Thoracic aorta (tissue), 2 donors: ENCODE measurements at regions not wholly inside any gene's neighbourhood (a gene's known extent, or its start where the extent isn't known, plus 50 kb on each side); places are given as distances from the start of the nearest gene placed in this dataset.
A peak's percentile ranks its signal among the peaks of the same experiment; 100 is the strongest.
"Not testable (repeated sequence)": the region's sequence is repeated elsewhere in the genome, so short reads cannot be mapped to it uniquely, and the experiment has no call there.

Source experiments
- ATAC-seq: fragments of 150-250 bp; one replicate; pipeline ENCODE4 v1.8.0; 2017; ENCODE audit warnings: low read depth; ENCODE audit not compliant: insufficient number of reproducible peaks, low FRiP score
- DNase-seq: peaks from one replicate; pipeline ENCODE4 v3.0.0-alpha.2; 2020; ENCODE audit warnings: low spot score
- H3K27ac ChIP-seq, 2 donors: fragments of 200-600 bp; sonication (generic); 1 replicate in 1 of 2; 2 replicates in 1 of 2; pipeline ENCODE4 v1.5.1; 2016; ENCODE audit warnings: mild to moderate bottlenecking in 2 of 2, moderate library complexity in 2 of 2
- H3K27me3 ChIP-seq: fragments of 200-600 bp; sonication (generic); replicated peaks from 2 replicates; pipeline ENCODE4 v1.6.0; 2016; ENCODE audit warnings: mild to moderate bottlenecking; ENCODE audit not compliant: insufficient read depth
- H3K36me3 ChIP-seq: fragments of 200-600 bp; sonication (generic); one replicate; pipeline ENCODE4 v1.5.1; 2016
- H3K4me1 ChIP-seq, 2 donors: fragments of 200-600 bp; sonication (generic); 1 replicate in 1 of 2; 2 replicates in 1 of 2; pipeline versions ENCODE4 v1.5.1 to v1.6.0; 2016; ENCODE audit warnings: low read depth in 2 of 2, mild to moderate bottlenecking in 1 of 2; ENCODE audit not compliant: control insufficient read depth in 1 of 2
- H3K4me3 ChIP-seq: fragments of 200-600 bp; sonication (generic); 2 replicates; pipeline ENCODE4 v1.5.1; 2016; ENCODE audit warnings: mild to moderate bottlenecking
- H3K9me3 ChIP-seq: fragments of 200-600 bp; sonication (generic); 2 replicates; pipeline ENCODE4 v1.5.1; 2016
- CTCF ChIP-seq: fragments of 200-600 bp; sonication (generic); IDR thresholded peaks from one replicate; pipeline ENCODE4 v1.5.1; 2019; ENCODE audit warnings: antibody characterized with exemption

- Histone ChIP-seq H3K27me3 (no peaks in the 10 kb centered on the region), H3K4me3 (no peak overlapping the region), H3K27ac (no peak overlapping the region), H3K9me3 (no peaks in the 10 kb centered on the region), H3K36me3 (no peaks in the 10 kb centered on the region), H3K4me1 (peaks cover 17 to 59% of the 10 kb centered on the region in 2 donors)
- ATAC-seq (no peak), DNase-seq (no peak)
- no peak for TF ChIP-seq CTCF
These were observed 106.3 kb upstream of the IL12A start for GRCh38 chr3:159882367-159882766.

GRCh38 chr3:159882790-159883779 is 105.5 kb upstream of the IL12A start:
- Histone ChIP-seq H3K36me3 (no peaks in the 10 kb centered on the region), H3K4me1 (peaks cover 21 to 62% of the 10 kb centered on the region in 2 donors), H3K27me3 (no peaks in the 10 kb centered on the region), H3K9me3 (no peaks in the 10 kb centered on the region), H3K4me3 (no peak overlapping the region), H3K27ac (no peak overlapping the region)
- no peak for DNase-seq
- no peak for TF ChIP-seq CTCF
- ATAC-seq = no peak

GRCh38 chr3:159884661-159885402 is 103.8 kb upstream of the IL12A start:
- no peaks in the 10 kb centered on the region for H3K9me3 ChIP-seq
- DNase-seq (no peak), ATAC-seq (no peak)
- no peaks in the 10 kb centered on the region for H3K27me3 ChIP-seq
- peak; percentile 46 for TF ChIP-seq CTCF
- H3K4me1 ChIP-seq = peaks cover 23 to 53% of the 10 kb centered on the region in 2 donors
- no peak overlapping the region for H3K4me3 ChIP-seq
- no peak overlapping the region for H3K27ac ChIP-seq
- peaks cover 4% of the 10 kb centered on the region for H3K36me3 ChIP-seq

GRCh38 chr3:159886050-159886449 is 102.6 kb upstream of the IL12A start:
- peaks cover 16 to 47% of the 10 kb centered on the region in 2 donors for H3K4me1 ChIP-seq
- no peak for TF ChIP-seq CTCF

GRCh38 chr3:159886530-159886929 is 102.1 kb upstream of the IL12A start:
- H3K27me3 ChIP-seq, H3K9me3 ChIP-seq, H3K4me3 ChIP-seq, ATAC-seq, H3K27ac ChIP-seq, DNase-seq, H3K36me3 ChIP-seq: not testable (repeated sequence)
- peaks cover 15 to 49% of the 10 kb centered on the region in 2 donors for H3K4me1 ChIP-seq

More at GRCh38 chr3:159886050-159886449, 102.6 kb upstream of the IL12A start:
- Histone ChIP-seq H3K36me3 (peaks cover 4% of the 10 kb centered on the region), H3K9me3 (no peaks in the 10 kb centered on the region), H3K4me3 (no peak overlapping the region), H3K27me3 (no peaks in the 10 kb centered on the region), H3K27ac (no peak overlapping the region)
- DNase-seq (no peak), ATAC-seq (no peak)
